ENCODE measurements at regions not wholly inside any gene's neighbourhood (a gene's known extent, or its start where the extent isn't known, plus 50 kb on each side); places are given as distances from the start of the nearest gene placed in this dataset.

DNA sequence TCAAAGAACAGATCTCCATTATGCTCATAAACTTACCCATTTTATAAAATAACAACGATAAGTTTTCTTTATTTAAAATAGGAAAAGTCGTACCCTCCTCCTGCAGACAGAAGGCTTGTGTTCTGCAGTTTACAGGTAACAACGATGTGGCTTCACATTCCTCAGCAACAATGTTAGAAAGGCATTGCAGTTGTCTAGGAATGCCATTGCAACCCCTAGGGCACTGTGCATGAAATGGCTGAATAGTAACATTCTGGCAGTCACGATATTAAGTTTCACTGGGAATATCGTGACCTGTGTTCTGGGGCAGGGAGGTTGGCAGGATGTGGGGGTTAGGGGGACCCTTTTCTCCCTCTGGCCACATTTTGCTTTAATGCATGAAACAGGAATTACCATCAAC is 331.9 kb downstream of the DEPDC1B start:
- Histone ChIP-seq H3K9me3 (ENCODE audit: control insufficient read depth in 1 of 2, low read length in 2 of 2) (no peaks in the 10 kb centered on the region), H3K9ac (ENCODE audit: low read depth in 1 of 2, low read length in 2 of 2) (no peak overlapping the region), H3K27me3 (ENCODE audit: control insufficient read depth in 1 of 2, insufficient read depth in 2 of 2, low read length in 2 of 2) (no peaks in the 10 kb centered on the region), H3K4me1 (ENCODE audit: control insufficient read depth in 1 of 2, insufficient read depth in 2 of 2, low read length in 2 of 2) (peaks cover 0 to 8% of the 10 kb centered on the region in 2 donors), H3K27ac (ENCODE audit: low read depth, low read length) (no peak overlapping the region), H3K36me3 (ENCODE audit: control insufficient read depth in 1 of 2, insufficient read depth in 2 of 2, low read length in 2 of 2) (no peaks in the 10 kb centered on the region), H3K4me3 (ENCODE audit: low read depth in 1 of 2, low read length in 2 of 2) (no peak overlapping the region)

DNA sequence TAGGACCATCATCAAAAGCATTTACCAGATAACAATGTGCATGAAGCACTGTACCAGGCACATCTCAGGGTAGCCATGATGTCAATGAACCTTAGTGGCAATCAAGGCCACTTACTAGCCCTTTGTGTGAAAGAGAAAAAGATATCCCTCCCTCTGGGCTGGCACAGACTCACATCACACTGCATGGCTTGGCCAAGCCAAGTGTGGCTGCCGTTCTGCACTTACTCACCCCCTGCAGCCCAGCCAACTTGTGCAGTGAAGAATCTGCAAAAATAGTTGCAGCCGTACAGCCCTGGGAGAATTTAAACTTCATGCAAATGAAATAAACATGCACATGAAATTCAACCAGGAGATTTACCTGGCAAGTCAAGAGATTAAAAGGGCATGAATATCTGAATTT is 333.5 kb downstream of the DEPDC1B start:
- Histone ChIP-seq H3K36me3 (ENCODE audit: control insufficient read depth in 1 of 2, insufficient read depth in 2 of 2, low read length in 2 of 2) (no peaks in the 10 kb centered on the region), H3K4me3 (ENCODE audit: low read depth in 1 of 2, low read length in 2 of 2) (no peak overlapping the region), H3K9me3 (ENCODE audit: control insufficient read depth in 1 of 2, low read length in 2 of 2) (no peaks in the 10 kb centered on the region), H3K4me1 (ENCODE audit: control insufficient read depth in 1 of 2, insufficient read depth in 2 of 2, low read length in 2 of 2) (no peaks in the 10 kb centered on the region), H3K27ac (ENCODE audit: low read depth, low read length) (no peak overlapping the region), H3K9ac (ENCODE audit: low read depth in 1 of 2, low read length in 2 of 2) (no peak overlapping the region), H3K27me3 (ENCODE audit: control insufficient read depth in 1 of 2, insufficient read depth in 2 of 2, low read length in 2 of 2) (no peaks in the 10 kb centered on the region)

DNA sequence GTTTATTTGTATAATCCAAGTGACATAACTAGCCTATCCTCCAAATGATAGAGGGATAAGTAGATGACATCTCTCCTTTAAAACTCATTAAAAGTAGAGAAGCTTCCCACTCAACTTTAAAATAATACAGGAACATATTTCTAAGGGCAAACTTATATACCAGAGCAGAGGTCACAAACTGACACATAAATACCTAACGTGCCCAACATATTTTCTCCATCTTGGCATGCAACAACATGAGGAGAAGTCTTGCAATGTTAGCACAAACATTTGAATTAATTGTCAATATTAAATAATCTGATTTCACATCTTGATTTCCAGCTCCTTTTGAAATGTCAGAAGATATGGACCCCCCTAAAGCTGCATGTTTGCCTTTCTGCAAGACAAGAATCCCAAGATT is 335.0 kb downstream of the DEPDC1B start:
- Histone ChIP-seq H3K9ac (ENCODE audit: low read depth in 1 of 2, low read length in 2 of 2) (no peak overlapping the region), H3K27me3 (ENCODE audit: control insufficient read depth in 1 of 2, insufficient read depth in 2 of 2, low read length in 2 of 2) (no peaks in the 10 kb centered on the region), H3K9me3 (ENCODE audit: control insufficient read depth in 1 of 2, low read length in 2 of 2) (no peaks in the 10 kb centered on the region), H3K36me3 (ENCODE audit: control insufficient read depth in 1 of 2, insufficient read depth in 2 of 2, low read length in 2 of 2) (no peaks in the 10 kb centered on the region), H3K27ac (ENCODE audit: low read depth, low read length) (no peak overlapping the region), H3K4me1 (ENCODE audit: control insufficient read depth in 1 of 2, insufficient read depth in 2 of 2, low read length in 2 of 2) (no peaks in the 10 kb centered on the region), H3K4me3 (ENCODE audit: low read depth in 1 of 2, low read length in 2 of 2) (no peak overlapping the region)

DNA sequence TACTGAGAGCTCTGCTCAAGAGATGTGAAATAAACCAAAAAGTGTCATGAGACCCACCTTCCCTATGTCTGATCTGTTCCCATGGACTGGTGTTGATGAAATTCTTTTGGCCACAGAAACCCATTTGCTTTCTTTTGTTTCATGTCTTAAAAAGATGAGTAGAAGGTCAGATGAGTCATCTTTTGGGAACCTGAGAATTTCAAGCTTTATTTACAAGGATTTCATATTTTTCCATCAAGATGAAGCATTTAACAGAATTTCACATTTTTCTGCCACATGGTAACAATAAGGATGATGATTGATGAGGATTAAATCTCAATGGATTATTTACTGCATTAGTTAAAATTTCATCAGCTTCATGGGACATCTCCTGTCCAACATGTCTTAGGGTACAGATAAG is 337.8 kb downstream of the DEPDC1B start:
- no peaks in the 10 kb centered on the region for H3K4me1 ChIP-seq (ENCODE audit: control insufficient read depth in 1 of 2, insufficient read depth in 2 of 2, low read length in 2 of 2)
- H3K27me3 ChIP-seq (ENCODE audit: control insufficient read depth in 1 of 2, insufficient read depth in 2 of 2, low read length in 2 of 2): no peaks in the 10 kb centered on the region
- no peak overlapping the region for H3K4me3 ChIP-seq (ENCODE audit: low read depth in 1 of 2, low read length in 2 of 2)
- no peak overlapping the region for H3K27ac ChIP-seq (ENCODE audit: low read depth, low read length)
- no peak overlapping the region for H3K9ac ChIP-seq (ENCODE audit: low read depth in 1 of 2, low read length in 2 of 2)
- H3K36me3 ChIP-seq (ENCODE audit: control insufficient read depth in 1 of 2, insufficient read depth in 2 of 2, low read length in 2 of 2): no peaks in the 10 kb centered on the region
- no peaks in the 10 kb centered on the region for H3K9me3 ChIP-seq (ENCODE audit: control insufficient read depth in 1 of 2, low read length in 2 of 2)

DNA sequence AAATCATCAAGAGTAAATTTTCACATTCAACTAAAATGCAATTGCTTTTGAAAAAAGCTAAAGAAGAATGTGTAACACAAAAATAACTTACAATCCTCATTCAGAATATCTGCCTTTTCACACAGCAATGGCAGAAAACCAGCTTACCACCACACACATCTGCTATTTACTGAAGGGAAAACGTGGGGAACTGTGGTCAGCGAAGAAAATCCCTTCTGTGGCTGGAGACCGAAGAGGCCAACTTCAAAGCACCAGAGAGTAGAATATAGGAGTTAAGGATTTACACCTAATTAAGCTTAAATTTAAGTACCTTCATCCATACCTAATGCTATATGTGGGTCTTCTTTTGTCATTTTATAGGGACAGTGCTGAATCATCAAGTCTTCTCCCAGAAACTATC is 339.6 kb downstream of the DEPDC1B start:
- Histone ChIP-seq H3K9me3 (ENCODE audit: control insufficient read depth in 1 of 2, low read length in 2 of 2) (no peaks in the 10 kb centered on the region), H3K36me3 (ENCODE audit: control insufficient read depth in 1 of 2, insufficient read depth in 2 of 2, low read length in 2 of 2) (no peaks in the 10 kb centered on the region), H3K27ac (ENCODE audit: low read depth, low read length) (no peak overlapping the region), H3K4me3 (ENCODE audit: low read depth in 1 of 2, low read length in 2 of 2) (no peak overlapping the region), H3K4me1 (ENCODE audit: control insufficient read depth in 1 of 2, insufficient read depth in 2 of 2, low read length in 2 of 2) (peaks cover 0 to 5% of the 10 kb centered on the region in 2 donors), H3K9ac (ENCODE audit: low read depth in 1 of 2, low read length in 2 of 2) (no peak overlapping the region), H3K27me3 (ENCODE audit: control insufficient read depth in 1 of 2, insufficient read depth in 2 of 2, low read length in 2 of 2) (no peaks in the 10 kb centered on the region)

DNA sequence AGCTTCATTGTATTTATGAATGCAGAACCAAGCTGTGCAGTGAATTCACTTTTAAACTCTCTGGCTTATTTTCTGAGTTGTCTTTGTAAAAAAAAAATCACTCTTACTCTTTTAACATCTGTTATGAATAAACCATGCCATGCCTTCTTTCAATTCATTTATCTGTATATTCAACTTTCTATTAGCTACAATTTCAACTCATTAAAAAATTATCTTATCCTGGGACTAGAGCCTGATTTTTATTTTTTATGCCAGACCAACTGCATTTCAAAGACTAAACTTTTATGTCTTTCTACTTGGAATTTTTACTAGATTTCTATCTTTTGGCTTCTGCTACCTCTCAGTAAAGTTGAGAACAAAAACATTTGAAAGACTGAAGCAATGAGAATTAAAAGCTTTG is 342.7 kb downstream of the DEPDC1B start:
- H3K9me3 ChIP-seq (ENCODE audit: control insufficient read depth in 1 of 2, low read length in 2 of 2): no peaks in the 10 kb centered on the region
- H3K4me1 ChIP-seq (ENCODE audit: control insufficient read depth in 1 of 2, insufficient read depth in 2 of 2, low read length in 2 of 2): peaks cover 0 to 13% of the 10 kb centered on the region in 2 donors
- H3K27me3 ChIP-seq (ENCODE audit: control insufficient read depth in 1 of 2, insufficient read depth in 2 of 2, low read length in 2 of 2): no peaks in the 10 kb centered on the region
- no peak overlapping the region for H3K27ac ChIP-seq (ENCODE audit: low read depth, low read length)
- no peaks in the 10 kb centered on the region for H3K36me3 ChIP-seq (ENCODE audit: control insufficient read depth in 1 of 2, insufficient read depth in 2 of 2, low read length in 2 of 2)
- H3K4me3 ChIP-seq (ENCODE audit: low read depth in 1 of 2, low read length in 2 of 2): no peak overlapping the region
- no peak overlapping the region for H3K9ac ChIP-seq (ENCODE audit: low read depth in 1 of 2, low read length in 2 of 2)

DNA sequence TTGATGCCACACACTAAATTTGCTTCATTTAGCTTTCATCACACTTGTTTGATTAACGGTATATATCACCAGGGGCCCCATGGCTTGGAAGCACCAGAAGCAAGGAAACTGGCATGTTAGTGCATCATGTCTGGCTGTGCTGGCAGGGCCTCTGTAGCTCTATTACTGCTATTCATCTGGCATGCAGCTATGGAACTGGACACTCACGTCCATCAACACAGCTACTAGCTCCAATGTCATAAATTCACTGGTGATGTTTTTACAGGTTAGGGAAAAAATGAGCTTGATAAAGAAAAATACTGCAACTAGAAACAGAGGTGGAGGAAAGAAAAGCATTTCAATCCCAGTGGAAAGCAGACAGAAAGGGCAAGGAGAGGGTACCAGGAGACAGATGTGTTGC is 343.2 kb downstream of the DEPDC1B start:
- no peaks in the 10 kb centered on the region for H3K9me3 ChIP-seq (ENCODE audit: control insufficient read depth in 1 of 2, low read length in 2 of 2)
- H3K27me3 ChIP-seq (ENCODE audit: control insufficient read depth in 1 of 2, insufficient read depth in 2 of 2, low read length in 2 of 2): no peaks in the 10 kb centered on the region
- H3K4me1 ChIP-seq (ENCODE audit: control insufficient read depth in 1 of 2, insufficient read depth in 2 of 2, low read length in 2 of 2): peaks cover 0 to 13% of the 10 kb centered on the region in 2 donors
- H3K27ac ChIP-seq (ENCODE audit: low read depth, low read length): no peak overlapping the region
- no peak overlapping the region for H3K4me3 ChIP-seq (ENCODE audit: low read depth in 1 of 2, low read length in 2 of 2)
- H3K9ac ChIP-seq (ENCODE audit: low read depth in 1 of 2, low read length in 2 of 2): no peak overlapping the region
- no peaks in the 10 kb centered on the region for H3K36me3 ChIP-seq (ENCODE audit: control insufficient read depth in 1 of 2, insufficient read depth in 2 of 2, low read length in 2 of 2)

DNA sequence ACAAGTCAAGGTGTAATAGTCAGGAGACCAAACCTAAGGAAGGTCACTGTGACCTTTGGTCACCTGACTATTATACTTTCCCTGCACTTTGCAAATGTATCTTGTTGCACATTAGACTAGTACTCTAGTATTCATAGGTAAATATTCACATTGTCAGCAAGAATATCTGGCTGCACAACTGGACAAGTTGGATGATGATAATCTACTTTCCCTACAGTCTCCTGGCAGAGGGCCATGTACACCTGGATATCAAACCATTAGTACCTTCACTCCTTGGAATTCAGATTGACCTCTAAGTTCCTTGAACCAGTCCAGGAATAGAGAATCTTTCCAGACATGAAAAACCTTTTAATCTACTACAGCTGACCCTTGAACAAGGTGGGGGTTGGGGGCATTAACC is 344.8 kb downstream of the DEPDC1B start:
- Histone ChIP-seq H3K9me3 (ENCODE audit: control insufficient read depth in 1 of 2, low read length in 2 of 2) (no peaks in the 10 kb centered on the region), H3K4me3 (ENCODE audit: low read depth in 1 of 2, low read length in 2 of 2) (no peak overlapping the region), H3K27ac (ENCODE audit: low read depth, low read length) (no peak overlapping the region), H3K9ac (ENCODE audit: low read depth in 1 of 2, low read length in 2 of 2) (no peak overlapping the region), H3K27me3 (ENCODE audit: control insufficient read depth in 1 of 2, insufficient read depth in 2 of 2, low read length in 2 of 2) (no peaks in the 10 kb centered on the region), H3K36me3 (ENCODE audit: control insufficient read depth in 1 of 2, insufficient read depth in 2 of 2, low read length in 2 of 2) (no peaks in the 10 kb centered on the region), H3K4me1 (ENCODE audit: control insufficient read depth in 1 of 2, insufficient read depth in 2 of 2, low read length in 2 of 2) (peaks cover 10 to 16% of the 10 kb centered on the region in 2 donors)

DNA sequence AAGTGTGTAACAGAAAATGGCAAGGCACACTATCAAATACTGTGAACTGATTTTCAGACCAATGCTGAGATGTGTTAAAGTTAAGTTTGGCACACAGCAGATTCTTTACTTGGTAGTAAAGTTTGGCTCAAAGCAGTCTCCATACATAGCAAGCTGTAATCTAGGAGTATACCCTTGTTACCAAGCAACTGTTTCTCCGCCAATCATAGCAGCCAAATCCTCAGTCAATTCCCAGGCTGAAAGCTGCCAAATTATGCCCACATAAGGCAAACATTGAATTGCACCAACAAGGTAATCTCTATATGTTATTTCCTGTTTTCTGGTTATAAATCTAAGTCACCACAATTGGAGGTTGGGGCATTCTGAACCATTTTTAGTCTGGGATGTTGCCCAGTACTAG is 345.7 kb downstream of the DEPDC1B start:
- no peak overlapping the region for H3K9ac ChIP-seq (ENCODE audit: low read depth in 1 of 2, low read length in 2 of 2)
- H3K27ac ChIP-seq (ENCODE audit: low read depth, low read length): no peak overlapping the region
- H3K36me3 ChIP-seq (ENCODE audit: control insufficient read depth in 1 of 2, insufficient read depth in 2 of 2, low read length in 2 of 2): no peaks in the 10 kb centered on the region
- no peak overlapping the region for H3K4me3 ChIP-seq (ENCODE audit: low read depth in 1 of 2, low read length in 2 of 2)
- H3K4me1 ChIP-seq (ENCODE audit: control insufficient read depth in 1 of 2, insufficient read depth in 2 of 2, low read length in 2 of 2): peaks cover 14 to 21% of the 10 kb centered on the region in 2 donors
- H3K27me3 ChIP-seq (ENCODE audit: control insufficient read depth in 1 of 2, insufficient read depth in 2 of 2, low read length in 2 of 2): no peaks in the 10 kb centered on the region
- H3K9me3 ChIP-seq (ENCODE audit: control insufficient read depth in 1 of 2, low read length in 2 of 2): no peaks in the 10 kb centered on the region

DNA sequence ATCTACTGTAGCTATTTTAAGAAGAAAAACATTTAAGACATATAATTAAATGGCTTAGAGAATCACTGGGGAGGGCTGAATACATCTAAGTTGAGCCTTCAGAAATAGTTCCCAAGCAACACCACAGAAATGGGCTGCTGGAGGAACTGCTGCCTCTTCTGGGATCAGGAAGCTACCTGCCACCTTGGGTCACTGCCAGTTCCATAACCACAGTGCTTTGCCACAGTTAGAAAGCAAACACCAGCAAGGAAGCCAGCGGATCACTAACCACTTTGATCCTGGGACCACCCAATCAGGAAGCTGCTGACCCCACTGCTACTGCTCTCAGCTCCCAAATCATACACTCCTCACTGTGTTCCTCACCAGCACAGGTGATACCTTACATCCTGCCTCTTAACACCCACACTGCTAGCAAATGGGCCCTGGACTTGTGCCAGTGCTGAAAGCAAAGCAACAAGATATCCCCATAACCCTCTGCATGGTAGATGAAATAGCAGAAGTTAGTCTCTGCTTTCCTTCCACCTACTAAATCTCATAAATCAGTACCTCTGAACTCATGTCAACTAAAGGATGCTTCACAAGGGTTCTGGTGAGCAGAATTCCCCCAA is 346.9 kb downstream of the DEPDC1B start:
- Histone ChIP-seq H3K4me1 (ENCODE audit: control insufficient read depth in 1 of 2, insufficient read depth in 2 of 2, low read length in 2 of 2) (peaks cover 14 to 21% of the 10 kb centered on the region in 2 donors), H3K4me3 (ENCODE audit: low read depth in 1 of 2, low read length in 2 of 2) (no peak overlapping the region)

DNA sequence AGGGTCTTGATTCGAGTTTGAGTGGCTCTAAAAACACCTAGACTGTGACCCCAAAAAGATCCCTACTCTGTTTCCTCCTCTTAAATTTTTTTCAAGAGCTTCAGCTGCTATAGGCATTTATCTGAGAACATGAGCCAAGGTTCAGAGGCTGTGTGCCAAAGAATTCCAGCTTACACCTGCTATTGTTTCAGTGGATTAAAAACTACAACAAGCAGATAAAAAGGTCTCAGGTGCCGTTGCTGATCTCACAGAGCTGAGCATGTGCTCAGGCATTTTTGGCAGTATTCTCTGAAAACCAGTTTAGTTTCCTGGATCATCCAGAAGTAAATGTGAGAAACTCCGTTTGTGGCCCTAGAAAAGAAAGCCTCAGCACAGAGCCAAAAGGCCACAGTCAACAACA is 349.2 kb downstream of the DEPDC1B start:
- Histone ChIP-seq H3K27ac (ENCODE audit: low read depth, low read length) (no peak overlapping the region), H3K9ac (ENCODE audit: low read depth in 1 of 2, low read length in 2 of 2) (no peak overlapping the region), H3K27me3 (ENCODE audit: control insufficient read depth in 1 of 2, insufficient read depth in 2 of 2, low read length in 2 of 2) (no peaks in the 10 kb centered on the region), H3K4me3 (ENCODE audit: low read depth in 1 of 2, low read length in 2 of 2) (no peak overlapping the region), H3K36me3 (ENCODE audit: control insufficient read depth in 1 of 2, insufficient read depth in 2 of 2, low read length in 2 of 2) (no peaks in the 10 kb centered on the region), H3K9me3 (ENCODE audit: control insufficient read depth in 1 of 2, low read length in 2 of 2) (no peaks in the 10 kb centered on the region), H3K4me1 (ENCODE audit: control insufficient read depth in 1 of 2, insufficient read depth in 2 of 2, low read length in 2 of 2) (peaks cover 14 to 17% of the 10 kb centered on the region in 2 donors)

More for the DNA sequence above, 346.9 kb downstream of the DEPDC1B start:
- Histone ChIP-seq H3K27ac (ENCODE audit: low read depth, low read length) (no peak overlapping the region), H3K27me3 (ENCODE audit: control insufficient read depth in 1 of 2, insufficient read depth in 2 of 2, low read length in 2 of 2) (no peaks in the 10 kb centered on the region), H3K9ac (ENCODE audit: low read depth in 1 of 2, low read length in 2 of 2) (no peak overlapping the region), H3K36me3 (ENCODE audit: control insufficient read depth in 1 of 2, insufficient read depth in 2 of 2, low read length in 2 of 2) (no peaks in the 10 kb centered on the region), H3K9me3 (ENCODE audit: control insufficient read depth in 1 of 2, low read length in 2 of 2) (no peaks in the 10 kb centered on the region)

Measured in duodenal mucosa (tissue), 2 donors.